NCI-H526 (cell line): ENCODE measurements at regions not wholly inside any gene's neighbourhood (a gene's known extent, or its start where the extent isn't known, plus 50 kb on each side); places are given as distances from the start of the nearest gene placed in this dataset.

ENCODE experiments used
- DNase-seq, 2 experiments: peaks; one replicate each; lab custom pipeline; 2025; lab: John Stamatoyannopoulos, UW

- DNase-seq = no peak
Observed at GRCh38 chr18:3358310-3358709, 91.7 kb upstream of the TGIF1 start.

- DNase-seq = no peak
Observed at GRCh38 chr18:3360211-3360610, 89.8 kb upstream of the TGIF1 start.

GRCh38 chr18:3367491-3368091 lies 82.4 kb upstream of the TGIF1 start:
- no peak for DNase-seq

- no peak for DNase-seq
Observed at GRCh38 chr18:3368193-3368592, 81.8 kb upstream of the TGIF1 start.

- DNase-seq = no peak
Observed at GRCh38 chr18:3379685-3380084, 70.3 kb upstream of the TGIF1 start.

- DNase-seq = no peak
Observed at GRCh38 chr18:3380384-3380961, 69.5 kb upstream of the TGIF1 start.

- DNase-seq = no peak
Observed at GRCh38 chr18:3383381-3383915, 66.5 kb upstream of the TGIF1 start.

- no peak for DNase-seq
Observed at GRCh38 chr18:3384664-3385563, 65.1 kb upstream of the TGIF1 start.

- DNase-seq = no peak
Observed at GRCh38 chr18:3388323-3388722, 61.6 kb upstream of the TGIF1 start.

- no peak for DNase-seq
Observed at GRCh38 chr18:3388980-3389379, 61.0 kb upstream of the TGIF1 start.

- no peak for DNase-seq
Observed at GRCh38 chr18:3389977-3390376, 60.0 kb upstream of the TGIF1 start.

GRCh38 chr18:3391704-3392466 lies 58.1 kb upstream of the TGIF1 start:
- no peak for DNase-seq

- DNase-seq = no peak
Observed at GRCh38 chr18:3392467-3392855, 57.5 kb upstream of the TGIF1 start.

GRCh38 chr18:3394648-3395047 lies 55.3 kb upstream of the TGIF1 start:
- DNase-seq = no peak

GRCh38 chr18:3395466-3395865 lies 54.5 kb upstream of the TGIF1 start:
- no peak for DNase-seq

GRCh38 chr18:3397031-3397750 lies 52.8 kb upstream of the TGIF1 start:
- DNase-seq = peak in 1 of 2 experiments; percentile 36

GRCh38 chr18:3397786-3398185 lies 52.2 kb upstream of the TGIF1 start:
- no peak for DNase-seq
